Neural progenitor cell (in vitro differentiated cells): ENCODE measurements at regions not wholly inside any gene's neighbourhood (a gene's known extent, or its start where the extent isn't known, plus 50 kb on each side); places are given as distances from the start of the nearest gene placed in this dataset.
"Not testable (repeated sequence)": the region's sequence is repeated elsewhere in the genome, so short reads cannot be mapped to it uniquely, and the experiment has no call there.

ENCODE experiments used
- DNase-seq: peaks from one replicate; pipeline ENCODE4 v3.0.0-alpha.2; 2016; ENCODE audit warnings: low spot score
- H2AFZ ChIP-seq: fragments of 200-600 bp; sonication (generic); replicated peaks from 2 replicates; pipeline ENCODE4 v1.6.1; 2016; ENCODE audit warnings: antibody characterized with exemption
- H3F3A ChIP-seq: fragments of 200-600 bp; sonication (generic); 2 replicates; pipeline ENCODE4 v1.6.1; 2016; ENCODE audit warnings: antibody characterized with exemption, low read depth
- H3K27ac ChIP-seq: fragments of 200-600 bp; sonication (generic); 2 replicates; pipeline ENCODE4 v1.5.1; 2016; ENCODE audit warnings: mild to moderate bottlenecking
- H3K27me3 ChIP-seq: fragments of 200-600 bp; sonication (generic); 2 replicates; pipeline ENCODE4 v1.6.1; 2016; ENCODE audit warnings: mild to moderate bottlenecking, moderate library complexity
- H3K36me3 ChIP-seq: fragments of 200-600 bp; sonication (generic); 2 replicates; pipeline ENCODE4 v1.5.1; 2016
- H3K4me1 ChIP-seq: fragments of 200-600 bp; sonication (generic); 2 replicates; pipeline ENCODE4 v1.6.1; 2016; ENCODE audit warnings: mixed run types
- H3K4me2 ChIP-seq: fragments of 200-600 bp; sonication (generic); 2 replicates; pipeline ENCODE4 v1.6.1; 2016
- H3K4me3 ChIP-seq: fragments of 200-600 bp; sonication (generic); 2 replicates; pipeline ENCODE4 v1.5.1; 2016
- H3K79me2 ChIP-seq: fragments of 200-600 bp; sonication (generic); 2 replicates; pipeline ENCODE4 v1.6.1; 2016; ENCODE audit warnings: low read depth
- H3K9ac ChIP-seq: fragments of 200-600 bp; sonication (generic); 2 replicates; pipeline ENCODE4 v1.6.1; 2016
- H3K9me3 ChIP-seq: fragments of 200-600 bp; sonication (generic); 2 replicates; pipeline ENCODE4 v1.5.1; 2016; ENCODE audit warnings: low read depth
- H4K20me1 ChIP-seq: fragments of 200-600 bp; sonication (generic); 2 replicates; pipeline ENCODE4 v1.6.1; 2016; ENCODE audit warnings: low read depth
- H3K27ac Mint-ChIP-seq: 3 replicates; pipeline ENCODE4 v1.8.0; 2021; ENCODE audit warnings: mixed read lengths
- H3K27me3 Mint-ChIP-seq: 2 replicates; pipeline ENCODE4 v1.8.0; 2022; ENCODE audit warnings: low read depth, mild to moderate bottlenecking, inconsistent platforms, moderate library complexity, mixed read lengths; ENCODE audit not compliant: insufficient read depth
- H3K36me3 Mint-ChIP-seq: 3 replicates; pipeline ENCODE4 v1.8.0; 2021; ENCODE audit warnings: mixed read lengths
- H3K4me1 Mint-ChIP-seq: 3 replicates; pipeline ENCODE4 v1.8.0; 2021; ENCODE audit warnings: mixed read lengths
- H3K4me3 Mint-ChIP-seq: 3 replicates; pipeline ENCODE4 v1.8.0; 2021; ENCODE audit warnings: mild to moderate bottlenecking, moderate library complexity, mixed read lengths
- H3K9me3 Mint-ChIP-seq: 3 replicates; pipeline ENCODE4 v1.8.0; 2020; ENCODE audit warnings: mixed read lengths
- EZH2 ChIP-seq: fragments of 200-600 bp; sonication (generic); IDR thresholded peaks from 2 replicates; pipeline ENCODE4 v1.6.1; 2017; ENCODE audit warnings: antibody characterized with exemption, mild to moderate bottlenecking, moderate library complexity
- EZH2phosphoT487 ChIP-seq: fragments of 200-600 bp; sonication (generic); IDR thresholded peaks from 2 replicates; pipeline ENCODE4 v1.6.1; 2017; ENCODE audit warnings: antibody characterized with exemption
- TF ChIP-seq, protein P1 (sequence below): fragments of 200-600 bp; sonication (generic); IDR thresholded peaks from 2 replicates; pipeline ENCODE4 v1.5.1; 2017; ENCODE audit warnings: antibody characterized with exemption, mild to moderate bottlenecking

DNA sequence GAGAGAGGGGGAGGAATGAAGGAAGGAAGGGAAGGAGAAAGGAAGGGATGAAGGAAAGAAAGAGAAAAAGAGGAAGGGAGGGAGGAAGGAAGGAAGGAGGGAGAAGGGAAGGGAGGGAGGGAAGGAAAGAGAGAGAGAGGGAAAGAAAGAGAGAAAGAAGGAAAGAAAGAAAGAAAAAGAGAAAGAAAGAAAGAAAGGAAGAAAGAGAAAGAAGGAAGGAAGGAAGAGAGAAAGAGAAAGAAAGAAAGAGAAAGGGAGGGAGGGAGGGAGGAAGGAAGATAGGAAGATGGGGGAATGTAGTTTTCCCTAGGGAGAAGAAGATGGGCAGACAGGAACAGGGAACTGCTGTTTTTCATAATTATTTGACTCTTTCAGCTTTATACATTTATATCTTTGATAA lies 115.1 kb upstream of the CXADR start:
- H3K27me3 ChIP-seq = no peaks in the 10 kb centered on the region
- no peaks in the 10 kb centered on the region for H3K9me3 ChIP-seq
- TF ChIP-seq EZH2phosphoT487 = no peak
- TF ChIP-seq EZH2 = no peak
- TF ChIP-seq, protein P1, sequence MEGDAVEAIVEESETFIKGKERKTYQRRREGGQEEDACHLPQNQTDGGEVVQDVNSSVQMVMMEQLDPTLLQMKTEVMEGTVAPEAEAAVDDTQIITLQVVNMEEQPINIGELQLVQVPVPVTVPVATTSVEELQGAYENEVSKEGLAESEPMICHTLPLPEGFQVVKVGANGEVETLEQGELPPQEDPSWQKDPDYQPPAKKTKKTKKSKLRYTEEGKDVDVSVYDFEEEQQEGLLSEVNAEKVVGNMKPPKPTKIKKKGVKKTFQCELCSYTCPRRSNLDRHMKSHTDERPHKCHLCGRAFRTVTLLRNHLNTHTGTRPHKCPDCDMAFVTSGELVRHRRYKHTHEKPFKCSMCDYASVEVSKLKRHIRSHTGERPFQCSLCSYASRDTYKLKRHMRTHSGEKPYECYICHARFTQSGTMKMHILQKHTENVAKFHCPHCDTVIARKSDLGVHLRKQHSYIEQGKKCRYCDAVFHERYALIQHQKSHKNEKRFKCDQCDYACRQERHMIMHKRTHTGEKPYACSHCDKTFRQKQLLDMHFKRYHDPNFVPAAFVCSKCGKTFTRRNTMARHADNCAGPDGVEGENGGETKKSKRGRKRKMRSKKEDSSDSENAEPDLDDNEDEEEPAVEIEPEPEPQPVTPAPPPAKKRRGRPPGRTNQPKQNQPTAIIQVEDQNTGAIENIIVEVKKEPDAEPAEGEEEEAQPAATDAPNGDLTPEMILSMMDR = no peak
- peaks cover 19% of the 10 kb centered on the region for H3F3A ChIP-seq
- Mint-ChIP-seq H3K9me3 (no peaks in the 10 kb centered on the region), H3K27ac (peak overlapping the region; percentile 24), H3K27me3 (peaks cover 4% of the 10 kb centered on the region), H3K4me3 (no peak overlapping the region), H3K4me1 (peaks cover 60% of the 10 kb centered on the region), H3K36me3 (no peaks in the 10 kb centered on the region)
- peaks cover 32% of the 10 kb centered on the region for H3K4me1 ChIP-seq
- no peak overlapping the region for H3K4me2 ChIP-seq
- no peak overlapping the region for H3K4me3 ChIP-seq
- no peak for DNase-seq
- no peak overlapping the region for H3K9ac ChIP-seq
- no peaks in the 10 kb centered on the region for H4K20me1 ChIP-seq
- H2AFZ ChIP-seq = peak overlapping the region; percentile 43
- no peak overlapping the region for H3K27ac ChIP-seq
- no peaks in the 10 kb centered on the region for H3K36me3 ChIP-seq
- H3K79me2 ChIP-seq = no peaks in the 10 kb centered on the region

DNA sequence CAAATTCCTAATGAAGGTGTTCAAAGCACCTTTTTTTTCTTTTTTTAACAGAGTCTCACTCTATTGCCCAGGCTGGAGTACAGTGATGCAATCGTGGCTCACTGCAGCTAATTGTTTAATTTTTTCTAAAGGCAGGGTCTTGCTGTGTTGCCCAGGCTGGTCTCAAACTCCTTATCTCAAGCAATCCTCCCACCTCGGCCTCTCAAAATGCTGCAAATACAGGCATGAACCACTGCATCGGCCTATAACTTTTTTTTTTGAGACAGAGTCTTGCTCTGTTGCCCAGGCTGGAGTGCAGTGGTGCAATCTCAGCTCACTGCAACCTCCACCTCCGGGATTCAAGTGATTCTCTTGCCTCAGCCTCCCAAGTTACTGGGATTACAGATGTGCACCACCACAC lies 113.9 kb upstream of the CXADR start:
- not testable (repeated sequence) for H3K4me2 ChIP-seq, H3K36me3 ChIP-seq, H3K4me3 Mint-ChIP-seq, H3K79me2 ChIP-seq, H2AFZ ChIP-seq, H3K4me3 ChIP-seq, H4K20me1 ChIP-seq, H3K27ac ChIP-seq, H3K36me3 Mint-ChIP-seq, H3K9me3 ChIP-seq, H3K9ac ChIP-seq, H3K27me3 Mint-ChIP-seq, H3K27me3 ChIP-seq, DNase-seq
- Mint-ChIP-seq H3K9me3 (peaks cover 10% of the 10 kb centered on the region), H3K27ac (peak overlapping the region; percentile 86), H3K4me1 (peaks cover 60% of the 10 kb centered on the region)
- peaks cover 21% of the 10 kb centered on the region for H3K4me1 ChIP-seq
- peaks cover 19% of the 10 kb centered on the region for H3F3A ChIP-seq

DNA sequence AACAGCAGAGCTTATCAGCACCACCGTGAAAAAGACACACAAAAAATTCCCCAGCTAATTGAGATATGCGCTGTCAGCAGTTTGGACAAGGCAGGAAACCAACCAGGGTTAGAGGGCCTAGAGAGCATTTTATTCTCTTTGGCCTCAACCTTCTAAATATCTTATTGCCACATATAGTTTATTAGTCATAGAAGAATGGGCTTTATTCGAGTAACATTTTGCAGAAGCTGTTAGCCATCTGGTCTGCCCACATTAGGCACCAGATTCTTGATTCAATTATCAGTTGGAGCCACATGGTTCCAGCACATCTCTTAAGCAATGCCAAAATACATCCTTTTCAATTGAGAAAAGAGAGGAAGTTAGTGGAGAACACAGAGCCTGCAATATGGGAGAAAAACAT lies 109.9 kb upstream of the CXADR start:
- peak overlapping the region; percentile 46 for H3K27ac Mint-ChIP-seq
- Histone ChIP-seq H3K4me3 (no peak overlapping the region), H3K79me2 (no peaks in the 10 kb centered on the region), H3K4me1 (peaks cover 20% of the 10 kb centered on the region), H2AFZ (no peak overlapping the region), H3K27ac (no peak overlapping the region), H3K36me3 (no peaks in the 10 kb centered on the region), H4K20me1 (no peaks in the 10 kb centered on the region), H3K9ac (no peak overlapping the region), H3K4me2 (no peak overlapping the region), H3F3A (peaks cover 19% of the 10 kb centered on the region), H3K27me3 (no peaks in the 10 kb centered on the region), H3K9me3 (no peaks in the 10 kb centered on the region)
- TF ChIP-seq, protein P1 = no peak
- TF ChIP-seq EZH2phosphoT487 = no peak
- no peak for TF ChIP-seq EZH2
- peaks cover 46% of the 10 kb centered on the region for H3K4me1 Mint-ChIP-seq
- H3K4me3 Mint-ChIP-seq = no peak overlapping the region
- no peak for DNase-seq
- H3K9me3 Mint-ChIP-seq = peaks cover 21% of the 10 kb centered on the region
- H3K27me3 Mint-ChIP-seq = peaks cover 9% of the 10 kb centered on the region
- peaks cover 10% of the 10 kb centered on the region for H3K36me3 Mint-ChIP-seq

DNA sequence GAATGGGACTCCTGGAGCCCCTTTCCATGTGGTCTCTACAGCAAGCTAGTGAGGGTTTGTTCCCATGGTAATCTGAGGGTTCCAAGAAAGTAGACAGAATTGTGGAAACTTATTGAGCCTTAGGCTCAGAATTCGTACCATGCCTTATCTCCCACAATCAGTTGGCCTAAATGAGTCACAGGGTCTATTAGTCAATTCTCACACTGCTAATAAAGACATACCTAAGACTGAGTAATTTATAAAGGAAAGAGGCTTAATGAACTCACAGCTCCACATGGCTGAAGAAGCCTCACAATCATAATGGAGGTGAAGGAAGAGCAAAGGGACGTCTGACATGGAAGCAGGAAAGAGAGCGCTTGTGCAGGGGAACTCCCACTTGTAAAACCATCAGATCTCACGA lies 106.6 kb upstream of the CXADR start:
- H3K9ac ChIP-seq = no peak overlapping the region
- H2AFZ ChIP-seq = no peak overlapping the region
- H3K36me3 Mint-ChIP-seq = peaks cover 12% of the 10 kb centered on the region

More for the DNA sequence above, 106.6 kb upstream of the CXADR start:
- peaks cover 7% of the 10 kb centered on the region for H3F3A ChIP-seq
- Mint-ChIP-seq H3K27ac (no peak overlapping the region), H3K4me1 (peaks cover 29% of the 10 kb centered on the region), H3K27me3 (peaks cover 9% of the 10 kb centered on the region), H3K9me3 (peaks cover 27% of the 10 kb centered on the region), H3K4me3 (no peak overlapping the region)
- no peak for TF ChIP-seq EZH2
- no peak for TF ChIP-seq EZH2phosphoT487
- TF ChIP-seq, protein P1 = no peak
- H3K9me3 ChIP-seq = no peaks in the 10 kb centered on the region
- no peaks in the 10 kb centered on the region for H3K27me3 ChIP-seq
- H4K20me1 ChIP-seq = no peaks in the 10 kb centered on the region
- no peaks in the 10 kb centered on the region for H3K79me2 ChIP-seq
- H3K4me2 ChIP-seq = no peak overlapping the region
- H3K4me3 ChIP-seq = no peak overlapping the region
- H3K4me1 ChIP-seq = peaks cover 9% of the 10 kb centered on the region
- DNase-seq = no peak
- no peak overlapping the region for H3K27ac ChIP-seq
- no peaks in the 10 kb centered on the region for H3K36me3 ChIP-seq
